OCI-LY1 (cell line): ENCODE measurements at regions not wholly inside any gene's neighbourhood (a gene's known extent, or its start where the extent isn't known, plus 50 kb on each side); places are given as distances from the start of the nearest gene placed in this dataset.

Experiments
- H2AFZ ChIP-seq: fragments of 200-600 bp; sonication (generic), shearing (Covaris generic); 2 replicates; pipeline ENCODE4 v1.6.0; 2014; ENCODE audit warnings: antibody characterized with exemption, mild to moderate bottlenecking, low read length
- H3F3A ChIP-seq: fragments of 200-600 bp; sonication (generic), shearing (Covaris generic); 2 replicates; pipeline ENCODE4 v1.6.0; 2014; ENCODE audit warnings: mild to moderate bottlenecking, antibody characterized with exemption, low read length, moderate library complexity; ENCODE audit not compliant: insufficient read depth
- H3K27ac ChIP-seq: fragments of 200-600 bp; sonication (generic); 2 replicates; pipeline ENCODE4 v1.5.1; 2014; ENCODE audit warnings: low read length, mixed run types, mild to moderate bottlenecking, low read depth; ENCODE audit not compliant: poor library complexity, severe bottlenecking
- H3K27me3 ChIP-seq: fragments of 200-600 bp; sonication (generic); 2 replicates; pipeline ENCODE4 v1.6.0; 2014; ENCODE audit warnings: antibody characterized with exemption, mild to moderate bottlenecking, low read length, moderate library complexity; ENCODE audit not compliant: insufficient read depth
- H3K36me3 ChIP-seq: fragments of 200-600 bp; sonication (generic); 2 replicates; pipeline ENCODE4 v1.6.1; 2014; ENCODE audit warnings: mild to moderate bottlenecking, antibody characterized with exemption, low read length, moderate library complexity, mixed read lengths; ENCODE audit not compliant: insufficient read depth
- H3K4me1 ChIP-seq: fragments of 200-600 bp; sonication (generic); 2 replicates; pipeline ENCODE4 v1.5.1; 2014; ENCODE audit warnings: mild to moderate bottlenecking, low read length, moderate library complexity; ENCODE audit not compliant: insufficient read depth, severe bottlenecking
- H3K4me2 ChIP-seq: fragments of 200-600 bp; sonication (generic), shearing (Covaris generic); 2 replicates; pipeline ENCODE4 v1.6.1; 2014; ENCODE audit warnings: low read length
- H3K4me3 ChIP-seq: fragments of 200-600 bp; sonication (generic); 2 replicates; pipeline ENCODE4 v1.5.1; 2014; ENCODE audit warnings: low read length, low read depth, mild to moderate bottlenecking, mixed read lengths; ENCODE audit not compliant: poor library complexity, severe bottlenecking
- H3K79me2 ChIP-seq: fragments of 200-600 bp; shearing (Covaris generic); 2 replicates; pipeline ENCODE4 v1.6.1; 2016; ENCODE audit warnings: mixed run types, low read length, mixed read lengths; ENCODE audit not compliant: insufficient read depth
- H3K9ac ChIP-seq: fragments of 200-600 bp; sonication (generic), shearing (Covaris generic); 2 replicates; pipeline ENCODE4 v1.6.1; 2014; ENCODE audit warnings: mild to moderate bottlenecking, low read length, mixed read lengths
- H3K9me2 ChIP-seq: fragments of 200-600 bp; sonication (generic), shearing (Covaris generic); 2 replicates; pipeline ENCODE4 v1.6.1; 2014; ENCODE audit warnings: low read depth, mild to moderate bottlenecking, low read length, mixed read lengths
- H3K9me3 ChIP-seq: fragments of 200-600 bp; shearing (Covaris generic); 2 replicates; pipeline ENCODE4 v1.6.1; 2014; ENCODE audit warnings: low read length, mixed read lengths
- H4K20me1 ChIP-seq: fragments of 200-600 bp; sonication (generic), shearing (Covaris generic); 2 replicates; pipeline ENCODE4 v1.6.0; 2016; ENCODE audit warnings: mild to moderate bottlenecking, low read length; ENCODE audit not compliant: insufficient read depth
- EZH2 ChIP-seq: fragments of 200-600 bp; sonication (generic), shearing (Covaris generic); IDR thresholded peaks from 2 replicates; pipeline ENCODE4 v1.8.0; 2017; ENCODE audit warnings: borderline replicate concordance, mixed run types, mild to moderate bottlenecking, antibody characterized with exemption, low read length, moderate library complexity, mixed read lengths
- TF ChIP-seq, protein P1 (sequence below): fragments of 200-600 bp; sonication (generic), shearing (Covaris generic); IDR thresholded peaks from 2 replicates; pipeline ENCODE4 v1.5.1; 2017; ENCODE audit warnings: mild to moderate bottlenecking, antibody characterized with exemption, low read length, moderate library complexity, mixed read lengths

DNA sequence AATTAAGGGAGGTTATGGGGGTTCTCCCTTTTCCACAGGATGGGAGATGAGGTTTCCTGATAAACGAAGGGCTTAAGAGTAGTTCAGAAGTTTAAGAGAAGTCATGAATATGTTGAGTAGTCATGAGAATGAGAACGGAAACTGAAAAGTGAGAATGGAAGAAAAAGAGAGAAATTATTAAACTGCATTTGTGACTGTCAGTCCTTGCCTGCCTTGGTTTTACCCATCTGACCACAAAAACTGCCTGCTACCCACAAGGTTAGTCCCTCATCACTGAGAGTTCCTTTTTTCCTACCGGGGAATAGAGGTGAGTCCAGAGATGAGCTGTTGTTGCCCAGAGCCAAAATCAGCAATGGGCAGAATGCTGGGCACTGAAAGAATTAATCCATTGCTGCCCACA is 174.1 kb upstream of the BET1 start:
- Histone ChIP-seq H2AFZ (no peak overlapping the region), H3K4me1 (peaks cover 13% of the 10 kb centered on the region), H3K27ac (no peak overlapping the region), H3K9me3 (no peaks in the 10 kb centered on the region), H3K9me2 (no peaks in the 10 kb centered on the region), H3K79me2 (no peaks in the 10 kb centered on the region), H3K4me2 (no peak overlapping the region), H3K36me3 (no peaks in the 10 kb centered on the region), H4K20me1 (no peaks in the 10 kb centered on the region), H3F3A (no peaks in the 10 kb centered on the region), H3K27me3 (no peaks in the 10 kb centered on the region), H3K4me3 (no peak overlapping the region), H3K9ac (no peak overlapping the region)
- TF ChIP-seq EZH2: no peak
- TF ChIP-seq, protein P1, sequence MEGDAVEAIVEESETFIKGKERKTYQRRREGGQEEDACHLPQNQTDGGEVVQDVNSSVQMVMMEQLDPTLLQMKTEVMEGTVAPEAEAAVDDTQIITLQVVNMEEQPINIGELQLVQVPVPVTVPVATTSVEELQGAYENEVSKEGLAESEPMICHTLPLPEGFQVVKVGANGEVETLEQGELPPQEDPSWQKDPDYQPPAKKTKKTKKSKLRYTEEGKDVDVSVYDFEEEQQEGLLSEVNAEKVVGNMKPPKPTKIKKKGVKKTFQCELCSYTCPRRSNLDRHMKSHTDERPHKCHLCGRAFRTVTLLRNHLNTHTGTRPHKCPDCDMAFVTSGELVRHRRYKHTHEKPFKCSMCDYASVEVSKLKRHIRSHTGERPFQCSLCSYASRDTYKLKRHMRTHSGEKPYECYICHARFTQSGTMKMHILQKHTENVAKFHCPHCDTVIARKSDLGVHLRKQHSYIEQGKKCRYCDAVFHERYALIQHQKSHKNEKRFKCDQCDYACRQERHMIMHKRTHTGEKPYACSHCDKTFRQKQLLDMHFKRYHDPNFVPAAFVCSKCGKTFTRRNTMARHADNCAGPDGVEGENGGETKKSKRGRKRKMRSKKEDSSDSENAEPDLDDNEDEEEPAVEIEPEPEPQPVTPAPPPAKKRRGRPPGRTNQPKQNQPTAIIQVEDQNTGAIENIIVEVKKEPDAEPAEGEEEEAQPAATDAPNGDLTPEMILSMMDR: no peak

DNA sequence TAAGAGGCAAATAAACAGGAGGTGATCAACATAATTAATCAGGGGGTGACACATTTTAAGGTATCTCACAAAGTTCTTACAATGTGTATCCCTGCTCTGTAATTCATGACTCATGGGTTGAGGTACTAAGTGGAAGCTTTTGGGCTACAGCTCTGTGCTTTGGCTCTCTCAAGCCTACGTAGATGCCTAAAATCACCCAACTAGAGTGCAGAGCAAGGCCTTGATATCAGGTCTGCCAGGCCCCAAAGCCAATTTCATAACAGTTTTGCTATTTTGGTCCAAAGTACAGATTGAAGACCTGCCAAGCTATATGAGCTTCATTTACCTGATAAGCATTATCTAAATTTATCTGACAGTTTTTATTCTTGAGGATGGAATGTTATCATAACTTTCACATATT is 175.3 kb upstream of the BET1 start:
- Histone ChIP-seq H3K4me2 (no peak overlapping the region), H4K20me1 (no peaks in the 10 kb centered on the region)

DNA sequence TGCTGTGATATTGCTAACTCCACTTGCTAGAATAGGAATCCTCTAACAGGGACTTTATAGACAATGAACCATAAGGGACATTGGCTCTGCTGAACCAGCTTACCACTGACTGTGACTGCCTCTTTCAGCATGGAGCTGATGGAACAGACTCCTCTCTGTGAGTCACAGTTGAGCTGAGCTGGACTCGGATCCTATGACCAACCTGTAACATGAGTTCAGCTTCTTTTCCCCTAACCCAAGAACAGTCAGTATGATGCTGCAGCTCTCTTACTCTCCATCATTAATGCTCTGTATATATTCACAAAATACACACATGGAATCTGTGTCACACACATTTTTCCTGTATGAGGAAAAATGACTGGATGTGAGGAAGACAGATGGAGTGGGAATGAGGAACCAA is 177.9 kb upstream of the BET1 start:
- Histone ChIP-seq H3K9me2 (no peaks in the 10 kb centered on the region), H3K4me2 (no peak overlapping the region), H3K27ac (no peak overlapping the region), H3F3A (no peaks in the 10 kb centered on the region), H2AFZ (no peak overlapping the region), H3K36me3 (no peaks in the 10 kb centered on the region), H3K79me2 (no peaks in the 10 kb centered on the region), H3K27me3 (no peaks in the 10 kb centered on the region), H4K20me1 (no peaks in the 10 kb centered on the region), H3K4me1 (peaks cover 13% of the 10 kb centered on the region), H3K9ac (no peak overlapping the region), H3K9me3 (no peaks in the 10 kb centered on the region), H3K4me3 (no peak overlapping the region)
- TF ChIP-seq, protein P1: no peak
- no peak for TF ChIP-seq EZH2

More for the DNA sequence above, 175.3 kb upstream of the BET1 start:
- peaks cover 13% of the 10 kb centered on the region for H3K4me1 ChIP-seq
- TF ChIP-seq EZH2: no peak
- TF ChIP-seq, protein P1: no peak
- no peaks in the 10 kb centered on the region for H3K9me3 ChIP-seq
- H3K4me3 ChIP-seq: no peak overlapping the region
- no peaks in the 10 kb centered on the region for H3K27me3 ChIP-seq
- no peak overlapping the region for H3K27ac ChIP-seq
- H3F3A ChIP-seq: no peaks in the 10 kb centered on the region
- H3K9ac ChIP-seq: no peak overlapping the region
- no peaks in the 10 kb centered on the region for H3K9me2 ChIP-seq
- no peaks in the 10 kb centered on the region for H3K36me3 ChIP-seq
- H2AFZ ChIP-seq: no peak overlapping the region
- no peaks in the 10 kb centered on the region for H3K79me2 ChIP-seq
